ENCODE measurements at regions not wholly inside any gene's neighbourhood (a gene's known extent, or its start where the extent isn't known, plus 50 kb on each side); places are given as distances from the start of the nearest gene placed in this dataset.

- no peak for DNase-seq
Measured at GRCh38 chr1:8202182-8202905, 115.6 kb upstream of the SLC45A1 start.

DNA sequence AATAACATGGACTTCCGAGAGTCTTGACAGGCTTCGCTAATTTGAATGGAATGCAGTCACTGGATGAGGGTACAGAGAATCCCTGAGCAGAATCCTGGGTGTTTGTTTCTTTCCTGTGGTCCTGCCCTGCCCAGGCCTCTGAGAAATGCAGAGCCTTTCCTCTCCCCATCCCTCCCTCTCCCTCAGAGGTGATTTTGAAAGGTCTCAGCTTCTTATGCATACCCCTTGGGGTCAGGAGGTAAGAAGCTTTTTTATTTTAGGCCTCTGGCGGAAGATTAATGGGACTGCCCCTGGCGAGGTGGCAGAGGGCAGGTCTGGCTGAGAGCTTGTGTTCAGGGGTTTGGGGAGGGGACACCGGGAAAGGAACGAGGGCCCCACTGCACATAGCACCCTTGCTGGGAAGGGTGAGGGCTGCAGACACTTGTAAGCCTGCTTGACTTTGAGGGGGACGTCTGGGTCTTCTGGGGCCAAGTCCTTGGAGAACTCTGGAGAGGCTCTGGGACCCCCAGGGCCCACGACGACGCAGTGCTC lies 116.5 kb upstream of the SLC45A1 start:
- DNase-seq: no peak

DNA sequence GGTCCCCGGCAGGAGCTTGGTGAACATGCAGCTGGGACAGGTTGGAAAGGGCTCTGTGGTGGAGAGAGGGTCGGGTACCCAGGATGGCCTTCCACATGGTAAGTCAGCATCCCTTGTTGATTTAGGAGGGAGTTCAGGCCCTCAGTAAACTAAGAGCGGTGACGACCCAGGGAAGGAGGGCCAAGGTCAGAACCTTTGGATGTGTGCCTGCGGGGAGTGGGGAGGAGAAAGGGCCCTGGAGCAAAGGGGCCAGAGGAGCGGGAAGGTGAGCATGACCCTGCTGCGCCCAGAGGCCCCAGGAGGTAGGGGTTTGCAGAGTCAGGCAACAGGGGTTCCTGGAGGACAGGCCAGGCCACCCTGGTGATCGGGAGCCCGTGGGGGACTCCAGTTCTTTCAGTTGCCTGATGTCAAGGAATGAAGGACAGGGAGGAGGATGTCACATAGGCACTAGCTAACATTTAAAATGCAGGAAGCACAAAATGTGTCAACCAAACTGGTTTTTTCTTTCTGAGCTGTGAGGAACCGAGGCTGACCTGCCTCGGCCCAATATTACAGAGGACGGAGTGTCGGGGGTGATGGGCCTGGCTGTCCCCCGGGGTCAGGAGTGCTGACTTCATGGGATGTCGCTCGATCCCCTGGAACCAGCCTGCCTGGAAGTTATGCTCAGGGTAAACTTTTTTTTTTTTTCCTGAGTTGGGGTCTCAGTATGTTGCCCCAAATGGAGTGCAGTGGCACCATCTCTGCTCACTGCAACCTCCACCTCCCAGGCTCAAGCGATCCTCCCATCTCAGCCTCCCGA lies 117.4 kb upstream of the SLC45A1 start:
- no peak for DNase-seq

DNA sequence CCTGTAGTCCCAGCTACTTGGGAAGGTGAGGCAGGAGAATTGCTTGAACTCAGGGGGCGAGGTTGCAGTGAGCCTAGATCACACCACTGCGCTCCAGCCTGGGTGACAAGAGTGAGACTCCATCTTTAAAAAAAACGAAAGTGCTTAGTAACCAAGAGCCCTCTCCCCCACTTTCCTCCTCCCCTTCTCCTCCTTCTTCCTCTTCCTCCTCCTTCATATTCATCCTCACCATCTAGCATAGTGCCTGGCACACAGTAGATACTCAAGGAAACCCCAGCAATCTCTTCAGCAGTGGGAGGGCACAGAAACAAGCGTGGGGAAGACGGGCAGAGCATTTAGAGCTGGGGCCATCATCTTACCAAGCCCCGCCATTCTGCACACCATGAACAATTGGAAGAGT lies 119.4 kb upstream of the SLC45A1 start:
- DNase-seq: no peak

GRCh38 chr1:8197493-8198282 lies 120.2 kb upstream of the SLC45A1 start:
- no peak for DNase-seq

GRCh38 chr1:8194481-8195227 lies 123.3 kb upstream of the SLC45A1 start:
- no peak for DNase-seq

GRCh38 chr1:8193840-8194406 lies 124.0 kb upstream of the SLC45A1 start:
- DNase-seq: no peak

DNA sequence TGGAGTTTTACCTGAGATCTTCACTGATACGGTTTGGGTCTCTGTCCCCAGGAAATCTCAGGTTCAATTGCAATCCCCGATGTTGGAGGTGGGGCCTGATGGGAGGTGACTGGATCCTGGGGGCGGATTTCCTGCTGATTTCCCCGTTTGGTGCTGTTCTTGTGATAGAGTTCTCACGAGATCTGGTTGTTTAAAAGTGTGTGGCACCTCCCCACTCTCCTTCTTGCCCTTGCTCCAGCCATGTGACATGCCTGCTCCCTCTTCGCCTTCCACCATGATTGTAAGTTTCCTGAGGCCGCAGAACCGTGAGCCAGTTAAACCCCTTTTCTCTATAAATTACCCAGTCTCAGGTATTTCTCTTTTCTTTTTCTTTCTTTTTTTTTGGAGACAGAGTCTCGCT lies 126.4 kb upstream of the SLC45A1 start:
- no peak for DNase-seq

DNA sequence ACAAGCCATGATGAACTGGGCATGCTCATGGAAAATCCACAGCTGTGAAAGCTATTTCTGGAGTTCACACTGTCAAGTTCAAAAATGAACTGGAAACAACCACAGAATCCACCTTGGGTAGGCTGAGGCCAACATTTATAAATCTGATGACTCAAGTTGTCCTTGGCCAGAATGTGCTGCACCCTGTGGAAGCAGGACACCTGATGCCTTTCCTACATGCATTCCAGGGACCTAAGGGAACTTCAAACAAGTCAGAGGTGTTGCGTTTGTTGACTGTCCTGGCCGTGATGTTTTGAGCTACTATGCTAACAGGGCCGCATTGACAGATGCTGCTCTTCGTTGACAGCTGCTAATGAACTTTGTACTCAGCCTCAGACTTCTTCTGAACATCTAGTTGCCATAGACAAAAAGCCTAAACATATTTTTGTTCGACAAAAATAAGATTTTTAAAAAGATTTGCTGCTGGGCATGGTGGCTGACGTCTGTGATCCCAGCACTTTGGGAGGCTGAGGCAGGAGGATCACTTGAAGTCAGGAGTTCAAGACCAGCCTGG lies 127.9 kb upstream of the SLC45A1 start:
- DNase-seq: no peak

DNA sequence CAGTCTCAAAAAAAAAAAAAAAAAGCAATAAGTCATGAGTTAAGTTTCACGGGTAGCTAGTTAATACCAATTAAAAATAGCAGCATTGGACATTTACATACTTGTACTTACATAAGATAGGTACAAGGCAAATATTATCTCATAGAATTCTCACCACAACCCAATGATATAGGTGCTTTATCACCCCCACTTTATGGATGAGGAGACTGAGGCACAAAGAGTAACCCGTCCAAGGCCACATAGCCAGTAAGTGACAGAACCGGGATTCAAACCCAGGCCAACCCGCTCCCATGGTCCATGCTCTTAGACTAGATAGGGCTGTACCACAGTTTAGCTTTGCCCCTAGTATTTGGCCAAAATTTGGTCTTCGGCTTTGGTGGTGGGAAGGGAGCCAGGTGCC lies 132.5 kb upstream of the SLC45A1 start:
- DNase-seq: no peak

DNA sequence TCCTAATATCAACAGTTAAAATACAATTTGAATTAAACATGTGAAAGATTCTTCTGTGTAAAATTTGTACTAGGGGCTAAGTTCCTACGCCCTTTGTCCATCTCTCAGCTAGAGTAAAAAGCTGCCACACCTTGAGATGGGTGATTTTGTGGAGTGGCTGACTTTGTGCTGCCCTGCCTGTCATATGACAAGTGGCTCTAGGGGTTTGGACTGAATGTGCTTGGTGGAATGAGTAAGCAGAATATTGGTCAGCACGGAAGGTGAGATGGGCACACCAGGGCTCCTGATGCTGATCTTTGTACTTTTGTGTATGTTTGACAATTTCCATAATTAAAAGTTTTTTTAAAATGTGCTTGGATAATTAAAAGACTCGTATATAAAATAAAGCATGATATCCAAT lies 133.6 kb upstream of the SLC45A1 start:
- no peak for DNase-seq

- no peak for DNase-seq
Measured at GRCh38 chr1:8182034-8182761, 135.7 kb upstream of the SLC45A1 start.

DNA sequence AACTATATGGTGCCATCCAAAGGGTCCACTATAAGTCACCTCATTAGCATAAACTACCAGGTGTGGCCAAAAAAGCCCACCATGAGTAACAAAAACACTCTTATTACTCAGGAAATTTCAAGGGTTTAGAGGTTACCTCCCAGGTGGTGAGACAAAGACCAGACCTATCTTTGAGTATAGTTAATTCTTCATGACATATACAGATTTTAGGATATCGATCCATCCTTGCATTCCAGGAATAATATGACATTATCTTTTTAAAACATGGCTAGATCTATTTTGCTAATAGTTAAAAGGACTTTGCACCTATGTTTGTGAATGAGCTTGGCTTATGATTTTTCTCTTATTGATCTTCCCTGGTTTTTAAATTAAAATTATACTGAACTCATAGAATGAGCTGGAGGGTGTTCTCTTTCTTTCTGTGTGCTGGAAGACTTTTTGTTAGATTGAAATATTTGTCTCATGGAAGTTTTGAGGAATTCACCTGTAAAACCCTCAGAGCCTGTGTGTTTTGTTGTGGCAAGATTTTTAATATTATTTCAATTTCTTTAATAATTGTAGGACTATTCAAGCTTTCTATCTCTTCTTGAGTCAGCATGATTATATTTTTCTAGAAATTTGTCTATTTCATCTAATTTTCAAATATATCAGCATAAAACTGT lies 138.7 kb upstream of the SLC45A1 start:
- DNase-seq: no peak

- DNase-seq: no peak
Measured at GRCh38 chr1:8176279-8176678, 141.6 kb upstream of the SLC45A1 start.

DNA sequence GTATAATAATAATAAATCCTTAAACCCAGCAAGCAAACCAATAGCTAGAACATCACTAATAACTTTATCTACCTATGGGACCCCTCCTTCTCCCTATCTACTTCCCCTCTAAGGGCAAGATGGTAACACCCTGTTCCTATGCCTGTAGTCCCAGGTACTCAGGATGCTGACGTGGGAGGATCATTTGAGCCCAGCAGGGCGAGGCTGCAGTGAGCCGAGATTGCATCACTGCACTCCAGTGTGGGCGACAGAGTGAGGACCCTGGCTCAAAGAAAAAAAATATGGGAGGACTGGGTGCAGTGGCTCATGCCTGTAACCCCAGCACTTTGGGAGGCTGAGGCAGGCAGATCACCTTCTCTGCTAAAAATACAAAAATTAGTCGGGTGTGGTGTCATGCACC lies 143.1 kb upstream of the SLC45A1 start:
- DNase-seq: no peak

- no peak for DNase-seq
Measured at GRCh38 chr1:8171751-8172464, 145.8 kb upstream of the ERRFI1 start.

DNA sequence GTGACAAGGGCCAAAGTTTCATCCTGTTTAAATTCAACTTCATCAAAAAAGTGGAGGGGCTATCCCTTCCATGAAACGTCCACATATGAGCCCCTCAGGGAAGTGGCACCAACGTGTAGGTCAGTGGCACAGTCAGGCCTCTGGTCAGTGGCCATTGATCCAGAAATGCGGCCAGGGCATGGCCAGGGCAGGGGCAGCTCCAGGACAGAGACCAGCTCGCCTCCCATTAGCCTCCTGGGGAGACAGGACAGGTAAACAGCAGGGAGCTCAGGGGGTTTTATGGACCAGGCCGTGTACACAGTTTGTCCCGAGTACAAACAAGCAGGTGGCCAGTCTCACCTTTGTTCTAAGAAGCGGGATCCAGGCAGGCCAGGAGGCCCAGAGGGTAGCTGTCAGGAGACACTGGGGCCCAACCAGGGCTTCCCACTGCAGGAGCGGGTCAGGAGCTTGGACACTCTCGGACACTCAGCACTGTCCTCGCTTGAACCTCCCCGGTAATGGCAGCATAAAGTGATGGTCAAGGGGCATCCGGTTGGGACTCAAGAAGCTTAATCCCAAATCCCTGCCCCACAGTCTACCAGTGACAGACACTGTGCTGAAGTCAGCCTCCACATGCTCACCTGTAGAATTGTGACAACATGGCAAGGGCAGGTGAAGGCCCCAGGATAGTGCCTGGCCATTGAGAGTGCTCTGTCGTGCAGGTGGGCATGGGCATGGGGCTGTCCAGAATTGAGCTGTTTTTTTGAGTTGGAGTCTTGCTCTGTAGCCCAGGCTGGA lies 144.1 kb upstream of the ERRFI1 start:
- DNase-seq: no peak

DNA sequence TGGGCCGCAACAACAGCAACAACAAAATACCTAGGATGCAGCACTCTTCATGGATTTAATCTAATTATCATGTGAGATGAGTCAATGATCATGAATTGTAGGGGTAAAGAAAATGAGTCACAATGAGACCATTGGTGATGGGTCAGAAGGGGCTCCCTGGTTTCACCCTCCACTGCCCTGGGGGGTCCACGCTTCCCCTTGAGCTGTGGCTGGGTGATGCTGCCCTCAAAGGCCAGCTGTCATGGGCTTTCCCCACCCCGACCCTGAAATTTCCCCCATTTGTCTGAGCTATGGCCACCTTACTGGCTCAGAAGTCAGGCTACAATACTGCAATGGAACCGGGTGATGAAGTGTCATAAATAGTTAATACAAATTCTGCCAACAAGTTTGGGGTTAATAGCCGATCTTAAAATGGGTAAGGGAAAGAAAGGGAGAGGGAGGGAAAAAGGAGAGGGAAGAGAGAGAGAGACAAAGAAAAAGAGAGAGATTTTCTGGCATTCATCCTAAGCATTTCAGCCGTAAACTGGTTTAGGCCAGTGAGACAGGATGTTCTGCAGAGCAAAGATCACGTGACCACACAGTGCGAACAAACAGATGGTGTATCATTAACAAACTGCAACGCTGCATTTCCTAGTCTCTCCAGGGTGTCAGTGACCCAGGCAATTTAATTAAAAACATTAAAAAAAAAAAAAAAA lies 143.4 kb upstream of the ERRFI1 start:
- no peak for DNase-seq

- DNase-seq: no peak
Measured at GRCh38 chr1:8167936-8168335, 141.8 kb upstream of the ERRFI1 start.
